ENCODE measurements at regions not wholly inside any gene's neighbourhood (a gene's known extent, or its start where the extent isn't known, plus 50 kb on each side); places are given as distances from the start of the nearest gene placed in this dataset.

- no peak for DNase-seq (ENCODE audit: extremely low read depth in 1 of 11, low read depth in 9 of 11, low spot score in 4 of 11)
These were observed 485.1 kb upstream of the SETBP1 start for GRCh38 chr18:44195394-44196140.

GRCh38 chr18:44197832-44198611 is 482.7 kb upstream of the SETBP1 start:
- no peak for DNase-seq (ENCODE audit: extremely low read depth in 1 of 11, low read depth in 9 of 11, low spot score in 4 of 11)

- no peak for DNase-seq (ENCODE audit: extremely low read depth in 1 of 11, low read depth in 9 of 11, low spot score in 4 of 11)
These were observed 481.9 kb upstream of the SETBP1 start for GRCh38 chr18:44198612-44199284.

- DNase-seq (ENCODE audit: extremely low read depth in 1 of 11, low read depth in 9 of 11, low spot score in 4 of 11), result no peak
These were observed 467.4 kb upstream of the SETBP1 start for GRCh38 chr18:44213293-44213692.

GRCh38 chr18:44214396-44214795 is 466.3 kb upstream of the SETBP1 start:
- DNase-seq (ENCODE audit: extremely low read depth in 1 of 11, low read depth in 9 of 11, low spot score in 4 of 11), result no peak

GRCh38 chr18:44216169-44216568 is 464.5 kb upstream of the SETBP1 start:
- DNase-seq (ENCODE audit: extremely low read depth in 1 of 11, low read depth in 9 of 11, low spot score in 4 of 11), result no peak

- no peak for DNase-seq (ENCODE audit: extremely low read depth in 1 of 11, low read depth in 9 of 11, low spot score in 4 of 11)
These were observed 453.2 kb upstream of the SETBP1 start for GRCh38 chr18:44227501-44227900.

- DNase-seq (ENCODE audit: extremely low read depth in 1 of 11, low read depth in 9 of 11, low spot score in 4 of 11), result no peak
These were observed 451.0 kb upstream of the SETBP1 start for GRCh38 chr18:44229693-44230108.

GRCh38 chr18:44231936-44232335 is 448.8 kb upstream of the SETBP1 start:
- DNase-seq (ENCODE audit: extremely low read depth in 1 of 11, low read depth in 9 of 11, low spot score in 4 of 11), result no peak

GRCh38 chr18:44232500-44232899 is 448.2 kb upstream of the SETBP1 start:
- no peak for DNase-seq (ENCODE audit: extremely low read depth in 1 of 11, low read depth in 9 of 11, low spot score in 4 of 11)

GRCh38 chr18:44238454-44238853 is 442.2 kb upstream of the SETBP1 start:
- DNase-seq (ENCODE audit: extremely low read depth in 1 of 11, low read depth in 9 of 11, low spot score in 4 of 11), result no peak

- no peak for DNase-seq (ENCODE audit: extremely low read depth in 1 of 11, low read depth in 9 of 11, low spot score in 4 of 11)
These were observed 441.8 kb upstream of the SETBP1 start for GRCh38 chr18:44238911-44239310.

GRCh38 chr18:44241020-44241419 is 439.7 kb upstream of the SETBP1 start:
- DNase-seq (ENCODE audit: extremely low read depth in 1 of 11, low read depth in 9 of 11, low spot score in 4 of 11), result no peak

GRCh38 chr18:44245019-44245418 is 435.7 kb upstream of the SETBP1 start:
- DNase-seq (ENCODE audit: extremely low read depth in 1 of 11, low read depth in 9 of 11, low spot score in 4 of 11), result no peak

GRCh38 chr18:44246001-44246400 is 434.7 kb upstream of the SETBP1 start:
- no peak for DNase-seq (ENCODE audit: extremely low read depth in 1 of 11, low read depth in 9 of 11, low spot score in 4 of 11)

- DNase-seq (ENCODE audit: extremely low read depth in 1 of 11, low read depth in 9 of 11, low spot score in 4 of 11), result no peak
These were observed 422.6 kb upstream of the SETBP1 start for GRCh38 chr18:44258086-44258485.

- no peak for DNase-seq (ENCODE audit: extremely low read depth in 1 of 11, low read depth in 9 of 11, low spot score in 4 of 11)
These were observed 422.1 kb upstream of the SETBP1 start for GRCh38 chr18:44258576-44258975.

GRCh38 chr18:44259610-44260009 is 421.1 kb upstream of the SETBP1 start:
- no peak for DNase-seq (ENCODE audit: extremely low read depth in 1 of 11, low read depth in 9 of 11, low spot score in 4 of 11)

GRCh38 chr18:44265437-44265836 is 415.3 kb upstream of the SETBP1 start:
- DNase-seq (ENCODE audit: extremely low read depth in 1 of 11, low read depth in 9 of 11, low spot score in 4 of 11), result no peak

- no peak for DNase-seq (ENCODE audit: extremely low read depth in 1 of 11, low read depth in 9 of 11, low spot score in 4 of 11)
These were observed 407.4 kb upstream of the SETBP1 start for GRCh38 chr18:44273298-44273697.
